GM19455 (cell line): ENCODE measurements at regions not wholly inside any gene's neighbourhood (a gene's known extent, or its start where the extent isn't known, plus 50 kb on each side); places are given as distances from the start of the nearest gene placed in this dataset.

Experiments
- ATAC-seq: cut with Tn5 transposase; IDR thresholded peaks from one replicate; pipeline ENCODE4 v1.9.1; 2021; ENCODE audit not compliant: unreplicated experiment

DNA sequence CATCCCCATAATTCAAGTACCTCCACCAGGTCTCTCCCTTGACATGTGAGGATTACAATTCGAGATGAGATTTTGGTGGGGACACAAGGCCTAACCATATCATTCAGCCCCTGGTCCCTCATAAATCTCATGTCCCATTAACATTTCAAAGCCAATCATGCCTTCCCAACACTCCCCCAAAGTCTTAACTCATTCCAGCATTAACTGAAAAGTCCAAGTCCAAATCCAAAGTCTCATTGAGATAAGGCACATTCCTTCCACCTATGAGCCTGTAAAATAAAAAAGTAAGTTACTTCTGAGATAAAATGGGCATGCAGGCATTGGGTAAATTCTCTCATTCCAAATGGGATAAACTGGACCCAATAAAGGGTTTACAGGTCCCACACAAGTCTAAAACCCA lies 849.7 kb downstream of the BCL11A start:
- ATAC-seq, result no peak

DNA sequence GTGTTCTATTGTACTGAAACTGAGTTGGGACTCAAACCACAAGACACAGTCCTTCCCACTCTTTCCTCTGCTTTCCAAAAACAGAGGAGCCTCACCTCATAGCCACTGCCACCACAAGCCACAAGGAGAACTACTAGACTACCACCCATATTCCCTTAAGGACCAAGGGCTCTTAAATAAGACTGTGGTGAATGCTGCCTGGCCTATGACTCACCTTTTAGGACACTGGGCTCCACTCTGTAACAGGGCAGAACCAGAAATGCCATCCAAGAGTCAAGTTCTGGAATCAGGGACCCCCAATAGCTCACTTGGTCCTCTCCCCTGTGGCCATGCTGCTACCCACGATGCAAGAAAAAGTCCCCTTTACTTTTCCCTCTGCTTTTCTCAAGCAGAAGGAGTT lies 851.4 kb downstream of the BCL11A start:
- no peak for ATAC-seq

DNA sequence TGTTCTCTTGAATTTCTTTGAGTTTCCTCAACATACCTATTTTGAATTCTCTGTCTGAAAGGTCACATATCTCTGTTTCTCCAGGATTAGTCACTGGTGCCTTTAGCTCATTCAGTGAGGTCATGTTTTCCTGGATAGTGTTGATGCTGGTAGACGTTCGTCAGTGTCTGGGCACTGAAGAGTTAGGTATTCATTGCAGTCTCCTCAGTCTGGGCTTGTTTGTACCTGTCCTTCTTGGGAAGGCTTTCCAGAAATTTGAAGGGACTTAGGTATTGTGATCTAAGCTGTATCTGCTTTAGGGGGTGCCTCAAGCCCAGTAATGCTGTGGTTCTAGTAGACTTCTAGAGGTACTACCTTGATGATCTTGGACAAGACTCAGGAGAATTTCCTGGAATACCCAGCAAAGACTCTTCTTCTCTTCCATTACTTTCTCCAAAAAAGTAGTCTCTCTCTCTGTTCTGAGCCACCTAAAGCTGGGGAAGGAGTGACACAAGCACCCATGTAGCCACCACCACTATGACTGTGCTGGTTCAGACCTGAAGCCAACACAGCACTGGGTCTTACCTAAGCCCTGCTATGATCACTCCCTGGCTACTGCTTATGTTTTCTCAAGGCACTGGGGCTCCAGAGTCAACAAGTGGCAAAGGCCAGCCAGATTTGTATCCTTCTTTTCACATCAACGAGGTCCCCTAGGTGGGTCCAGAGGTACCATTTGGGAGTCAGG lies 852.0 kb downstream of the BCL11A start:
- ATAC-seq, result no peak

DNA sequence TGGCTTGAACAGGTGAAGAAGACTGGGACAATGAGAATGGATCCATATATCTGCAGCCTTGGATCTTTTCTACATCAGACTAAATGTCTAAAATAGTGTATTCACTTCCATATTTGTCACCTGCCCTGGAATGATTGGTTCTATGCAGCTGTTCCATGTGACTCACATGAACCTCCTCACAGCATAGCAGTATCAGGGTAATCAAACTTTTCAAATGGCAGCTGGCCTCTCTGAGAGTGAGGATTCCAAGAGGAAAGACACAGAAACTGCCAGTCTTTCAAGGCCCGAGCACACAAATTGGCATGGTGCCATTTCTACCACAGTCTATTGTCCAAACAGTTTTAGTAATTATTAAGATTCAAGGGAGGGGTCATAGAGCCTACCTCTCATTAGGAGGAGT lies 859.3 kb downstream of the BCL11A start:
- ATAC-seq, result no peak

DNA sequence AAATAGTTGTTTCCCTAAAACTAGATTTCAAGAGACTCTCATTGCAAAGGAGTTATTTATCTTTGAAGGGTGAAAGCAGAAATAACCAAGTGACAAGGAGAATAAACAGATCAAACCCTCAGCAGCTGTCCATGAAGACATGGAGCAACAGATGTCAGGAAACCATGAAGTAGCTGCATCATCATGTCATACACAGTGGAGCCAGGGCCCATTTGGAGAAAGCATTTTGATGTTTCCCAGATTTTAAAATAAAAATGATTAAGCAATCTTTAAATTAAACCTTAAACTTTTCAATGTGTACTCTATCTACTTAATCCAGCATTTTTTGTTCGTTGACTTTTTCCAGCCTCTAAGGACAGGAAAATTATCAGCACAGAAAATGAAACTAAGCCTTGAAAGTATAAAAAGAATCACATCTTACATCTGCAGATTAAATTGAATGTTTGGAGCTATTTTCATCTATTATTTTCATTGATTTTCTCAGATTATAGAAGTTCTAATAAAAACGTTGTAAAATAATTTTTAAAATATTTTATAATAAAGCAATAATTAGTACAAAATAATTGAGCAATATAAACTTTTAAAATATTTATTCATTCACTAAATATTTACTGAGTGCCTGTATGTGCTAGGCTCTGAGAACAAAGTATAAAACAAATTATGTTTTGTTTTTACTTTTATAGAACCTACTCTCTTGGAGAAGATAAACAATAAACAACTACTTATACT lies 860.1 kb downstream of the BCL11A start:
- ATAC-seq, result no peak

DNA sequence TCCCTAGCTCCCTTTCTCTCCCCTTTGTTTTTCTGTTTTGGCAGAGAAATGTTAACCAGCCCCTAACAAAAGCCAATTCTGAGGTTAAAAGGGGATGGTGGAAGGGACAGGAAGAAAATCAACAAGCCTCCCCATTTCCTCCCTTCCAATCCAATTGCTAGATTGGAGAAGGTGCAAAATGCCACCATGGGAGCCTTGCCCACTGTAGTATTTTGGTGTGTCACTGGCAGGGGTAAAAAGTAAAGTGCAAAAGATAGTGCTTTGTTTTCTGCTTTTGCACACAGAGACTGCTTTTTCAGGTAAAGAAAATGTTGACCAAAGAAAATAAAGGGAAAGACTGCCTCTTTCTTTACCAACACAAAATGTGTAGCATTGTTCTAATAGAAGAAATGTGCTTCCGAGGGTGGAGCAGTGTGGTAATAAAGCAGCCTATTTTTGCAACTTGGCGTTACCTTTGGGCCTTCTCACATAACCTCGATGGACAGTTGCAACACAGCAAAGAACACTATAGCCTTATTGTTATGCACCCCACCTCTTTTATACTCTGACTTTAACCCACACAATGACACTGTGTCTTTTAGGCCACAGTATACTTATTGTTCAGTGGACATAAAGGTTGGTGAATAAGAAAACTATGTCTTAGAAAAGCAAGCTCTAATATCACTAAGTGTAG lies 861.8 kb downstream of the BCL11A start:
- ATAC-seq, result no peak

DNA sequence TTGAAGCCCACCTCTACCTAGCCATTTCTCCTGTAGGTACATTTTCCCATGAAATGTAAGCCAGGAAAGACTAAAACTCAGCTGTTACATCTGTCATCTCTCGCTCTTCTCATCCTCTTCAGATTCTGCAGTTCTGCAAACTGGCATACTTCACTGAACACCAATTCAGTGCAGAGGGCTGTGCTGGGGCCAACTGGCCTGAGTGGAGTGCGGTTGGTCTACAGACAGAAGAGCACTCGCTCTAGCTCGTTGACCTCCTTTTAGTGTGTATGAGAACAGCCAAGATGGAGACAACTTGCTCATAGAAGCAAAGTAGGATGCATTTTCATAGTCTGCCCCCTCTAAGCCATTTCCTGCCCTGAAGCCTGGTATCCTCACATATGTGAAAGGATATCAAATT lies 862.6 kb downstream of the BCL11A start:
- ATAC-seq, result no peak

DNA sequence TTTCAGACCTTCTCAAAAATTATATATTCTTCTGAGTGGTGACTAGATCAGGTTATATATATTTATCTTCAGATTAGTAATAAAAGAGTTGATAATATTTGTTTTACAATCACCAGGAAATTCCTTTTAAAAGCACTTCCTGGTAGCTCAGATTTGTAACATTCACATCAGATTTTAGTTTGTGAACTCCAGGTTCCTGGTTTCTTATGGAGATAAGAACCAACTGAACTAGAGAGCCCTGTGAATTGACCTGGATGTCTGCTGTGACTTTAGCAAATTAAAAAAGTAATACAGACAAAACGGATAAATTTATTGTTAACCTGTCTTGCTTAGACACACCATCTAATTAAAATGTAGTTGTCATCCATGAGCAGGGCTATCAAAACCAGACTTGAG lies 868.7 kb downstream of the BCL11A start:
- ATAC-seq, result no peak

DNA sequence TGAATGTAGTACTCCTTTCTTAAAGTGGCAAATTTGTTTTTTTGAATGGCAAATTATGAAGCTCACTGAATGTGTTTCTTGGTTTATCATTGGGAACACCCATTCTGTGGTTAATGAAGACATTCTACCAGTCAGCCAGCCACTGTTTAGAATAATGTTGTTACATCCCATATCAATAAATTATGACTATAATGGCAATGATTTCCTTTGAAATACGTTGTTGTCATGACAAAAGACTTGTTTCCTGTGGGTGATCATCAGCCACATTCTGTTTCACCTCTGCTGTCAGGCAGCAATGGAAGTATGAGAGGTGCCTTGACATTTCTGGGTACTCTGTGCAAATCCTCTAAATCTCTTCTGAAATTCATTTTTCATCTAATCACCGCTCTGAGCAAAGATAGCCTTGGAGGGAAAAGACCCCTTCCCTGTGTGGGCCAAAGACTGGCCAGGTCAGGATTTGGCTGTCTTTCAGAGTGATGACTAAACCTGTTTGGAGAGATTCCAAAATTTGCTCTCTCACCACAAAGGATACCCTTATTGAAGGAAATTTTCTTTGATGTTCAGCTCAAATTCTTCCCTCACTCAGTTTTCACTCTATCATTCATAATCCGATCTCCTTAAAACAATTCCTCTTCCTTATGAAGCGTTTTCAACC lies 869.2 kb downstream of the BCL11A start:
- ATAC-seq, result no peak

DNA sequence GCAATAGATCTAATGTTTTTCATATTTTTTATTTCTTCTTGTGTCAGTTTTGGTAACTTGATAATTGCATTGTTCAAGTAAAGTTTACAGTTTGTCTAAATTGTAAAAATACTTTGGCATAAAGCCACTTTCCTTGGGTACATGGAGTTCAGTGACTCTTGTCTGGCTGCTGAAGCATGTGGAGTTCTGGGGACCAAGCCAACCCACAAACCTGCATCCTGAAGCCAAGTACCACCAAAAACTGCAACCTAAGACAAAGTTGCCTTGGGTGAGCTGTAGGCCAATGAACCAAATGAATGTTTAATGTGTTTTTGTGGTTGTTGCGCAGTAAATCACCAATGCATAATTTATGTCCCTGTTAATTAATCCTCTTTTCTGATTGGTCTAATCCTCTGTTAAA lies 872.6 kb downstream of the BCL11A start:
- no peak for ATAC-seq

DNA sequence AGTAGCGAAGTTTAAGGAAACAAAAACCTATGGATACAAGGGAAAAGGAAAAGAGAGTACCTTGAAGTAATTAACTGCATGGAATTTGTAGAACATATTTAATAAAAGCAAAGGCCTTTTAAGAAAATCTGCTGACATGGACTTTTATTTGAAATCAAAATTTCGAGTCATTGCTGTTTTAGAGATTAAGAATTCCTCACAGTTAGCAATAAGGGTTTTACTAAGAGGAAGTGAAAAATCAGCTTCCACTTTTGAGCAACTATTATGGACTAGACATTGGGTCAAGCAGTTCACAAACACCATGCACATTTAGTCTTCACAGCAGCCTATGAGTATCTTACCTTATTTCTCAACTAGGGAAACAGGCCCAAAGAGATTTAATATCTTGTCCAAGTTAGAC lies 876.3 kb downstream of the BCL11A start:
- ATAC-seq, result no peak

DNA sequence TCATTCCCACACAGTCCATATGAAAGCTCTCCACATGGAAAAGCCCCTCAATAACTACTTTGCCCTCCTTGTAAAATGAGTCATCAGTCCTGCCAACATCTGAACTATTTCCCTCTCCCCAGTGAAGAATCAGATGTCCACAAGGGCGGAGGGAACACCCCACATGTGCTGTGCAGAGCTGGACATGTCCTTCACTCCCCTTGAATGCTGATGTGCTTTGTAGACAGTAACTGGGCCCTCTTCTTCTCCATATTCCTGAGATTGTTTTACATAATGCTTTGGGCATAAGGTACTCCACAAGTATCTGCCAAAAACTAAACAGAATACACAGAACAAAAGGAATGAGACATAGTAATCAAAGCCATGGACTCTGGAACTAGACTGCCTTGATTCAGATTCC lies 879.4 kb downstream of the BCL11A start:
- ATAC-seq, result no peak

DNA sequence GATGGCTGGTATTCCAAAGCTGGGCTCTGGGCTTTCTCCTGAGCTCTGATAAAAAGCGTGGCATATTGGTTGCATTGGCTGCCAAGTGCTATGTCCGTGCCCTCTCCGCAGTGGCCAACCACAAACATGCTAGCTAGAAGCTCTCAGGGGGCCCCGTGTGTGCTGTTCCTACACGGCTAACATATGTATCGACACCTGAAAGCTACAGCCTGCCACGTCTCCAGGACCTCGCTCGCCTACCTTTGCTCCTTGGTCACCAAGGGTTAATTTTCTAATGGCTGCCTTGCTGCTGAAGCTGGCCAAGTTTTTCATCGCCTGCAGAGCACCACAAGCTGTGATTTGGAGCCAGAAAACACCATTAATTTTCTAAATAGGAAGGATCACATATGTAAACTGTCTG lies 888.4 kb downstream of the BCL11A start:
- ATAC-seq, result no peak

DNA sequence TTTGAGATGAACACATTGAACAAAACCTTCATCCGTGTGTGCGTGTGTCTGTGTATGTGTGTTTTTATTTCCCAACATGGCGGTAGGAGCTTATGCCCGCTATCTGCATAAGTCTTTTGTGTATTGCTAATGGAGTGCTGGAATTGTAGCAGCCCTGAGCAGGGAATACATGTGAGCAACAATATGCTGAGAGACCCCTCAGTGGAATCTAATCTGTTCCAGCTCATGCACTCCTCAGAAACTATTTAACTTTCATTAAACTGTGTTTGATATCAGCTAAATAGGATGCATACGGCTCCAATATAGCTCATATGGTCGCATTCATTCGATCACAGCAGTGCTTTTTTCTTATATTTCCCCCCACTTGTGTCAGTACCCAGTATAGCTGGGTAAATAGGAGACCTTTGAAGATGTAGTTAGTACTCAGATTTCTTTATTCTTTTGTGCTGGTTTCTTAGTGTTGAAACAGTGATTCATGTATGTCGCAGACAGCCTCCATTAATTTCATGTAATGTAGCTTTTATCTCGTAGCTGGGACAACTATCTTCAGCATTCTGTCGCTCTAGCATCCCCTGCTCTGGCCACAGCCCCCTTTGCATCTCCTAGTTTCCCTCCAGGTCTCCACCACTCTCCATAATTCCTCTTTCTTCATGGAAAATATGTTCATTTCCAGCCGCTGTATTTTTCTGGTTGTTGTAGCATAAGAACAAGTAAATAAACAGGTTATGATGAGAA lies 891.2 kb downstream of the BCL11A start:
- no peak for ATAC-seq

DNA sequence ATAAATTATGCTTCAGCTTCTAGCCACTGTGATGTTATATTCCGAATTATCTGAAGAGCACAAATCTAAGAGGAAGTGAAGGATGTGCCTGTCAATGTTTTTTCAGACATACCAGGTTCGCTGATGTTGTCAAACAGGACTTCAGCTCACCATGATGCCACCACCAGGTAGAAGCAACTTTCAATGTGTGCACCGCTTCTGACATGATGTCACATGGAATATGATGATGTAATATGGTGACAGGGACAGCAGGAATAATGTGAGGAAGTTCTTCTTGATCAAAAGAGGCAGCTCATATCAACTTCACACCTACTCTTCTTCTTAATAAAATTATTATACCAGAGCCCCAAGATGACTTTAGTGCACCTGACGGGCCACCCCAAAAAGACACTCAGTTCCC lies 893.2 kb downstream of the BCL11A start:
- ATAC-seq, result no peak

DNA sequence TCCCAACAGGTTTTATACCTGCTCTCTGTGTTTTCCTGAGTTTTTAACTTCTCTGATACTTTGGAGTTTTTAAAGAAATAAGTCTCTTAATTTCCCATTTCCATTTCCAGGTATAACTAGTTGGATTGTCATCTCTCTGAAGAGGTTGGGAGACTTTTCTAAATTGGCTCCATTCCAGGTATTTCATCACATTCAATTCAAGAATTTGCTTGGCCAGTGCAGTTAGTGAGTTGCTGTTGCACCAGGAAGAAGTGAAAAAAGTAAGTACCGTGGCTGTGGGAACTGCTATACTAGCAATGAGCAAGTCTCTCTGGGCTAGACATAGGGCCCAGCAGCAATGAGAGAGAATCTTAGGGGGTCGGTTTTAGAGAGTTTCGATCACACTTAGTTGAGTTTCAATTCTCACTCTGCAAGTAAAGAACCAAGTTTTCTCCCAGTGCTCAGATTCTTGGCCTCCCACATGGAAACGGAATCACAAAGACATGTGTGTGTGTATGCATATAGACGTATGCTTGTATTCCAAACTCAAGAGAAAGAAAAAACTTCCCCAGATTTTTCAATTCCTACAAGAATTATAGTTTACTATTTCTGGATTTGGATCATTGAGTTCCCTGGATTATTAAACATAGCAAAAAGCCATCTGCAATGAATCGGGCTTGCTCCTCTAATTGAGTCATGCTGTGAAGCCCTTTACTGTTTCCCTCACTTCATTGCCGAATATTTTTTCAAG lies 894.4 kb downstream of the BCL11A start:
- no peak for ATAC-seq

DNA sequence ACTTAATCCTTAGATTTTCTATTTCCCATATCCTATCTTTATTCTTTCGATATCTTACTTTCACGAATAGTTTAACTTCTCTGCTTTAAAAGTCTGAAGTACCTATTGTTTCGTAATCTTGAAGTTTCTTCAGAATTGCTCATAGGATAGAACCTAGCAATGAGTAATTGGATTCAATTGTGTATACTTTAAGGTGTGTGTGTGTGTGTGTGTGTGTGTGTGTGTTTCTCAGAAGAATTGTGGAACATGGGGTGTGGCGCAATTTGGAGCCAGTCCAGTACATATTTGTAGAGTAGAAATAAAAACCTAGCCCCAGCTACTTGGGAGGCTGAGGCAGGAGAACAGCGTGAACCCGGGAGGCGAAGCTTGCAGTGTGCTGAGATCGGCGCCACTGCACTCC lies 897.6 kb downstream of the BCL11A start:
- no peak for ATAC-seq

DNA sequence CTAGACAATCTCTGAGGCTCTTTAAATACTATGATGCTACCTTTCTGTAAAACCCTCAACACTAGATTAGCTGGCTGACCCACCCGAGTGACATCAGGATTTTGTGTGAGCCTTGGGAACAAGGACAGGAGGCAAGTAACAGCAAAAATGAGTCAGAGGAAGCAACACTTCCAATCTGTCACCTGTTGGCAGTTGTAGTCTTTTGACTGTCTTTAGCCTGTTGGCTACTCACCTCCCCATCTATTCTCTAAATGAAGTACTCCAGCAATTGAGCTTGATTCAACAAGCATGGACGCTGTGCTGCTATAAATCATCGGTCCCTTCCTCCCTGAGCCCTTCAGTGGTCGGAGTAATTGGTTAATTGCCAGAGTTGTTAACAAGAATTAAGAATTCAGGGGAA lies 898.7 kb downstream of the BCL11A start:
- ATAC-seq, result no peak

DNA sequence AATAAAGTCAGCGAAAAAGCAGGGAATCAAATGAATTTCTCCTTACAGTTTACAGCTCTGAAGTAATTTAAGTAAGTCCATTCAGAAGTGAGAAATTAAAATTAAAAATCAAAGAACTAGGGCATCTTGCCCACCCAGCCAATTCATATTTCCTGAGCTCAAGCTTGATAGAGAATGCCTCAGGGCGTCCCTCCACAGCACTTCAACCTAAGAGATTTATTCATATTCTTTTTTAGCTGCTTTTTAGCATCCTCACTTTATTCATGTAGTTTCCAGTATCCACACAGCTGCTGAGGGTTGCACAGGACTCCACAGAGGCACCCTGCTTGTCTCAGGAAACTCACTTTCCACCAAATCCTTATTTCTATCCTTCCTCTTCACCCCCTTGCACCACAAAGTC lies 900.3 kb downstream of the BCL11A start:
- no peak for ATAC-seq

DNA sequence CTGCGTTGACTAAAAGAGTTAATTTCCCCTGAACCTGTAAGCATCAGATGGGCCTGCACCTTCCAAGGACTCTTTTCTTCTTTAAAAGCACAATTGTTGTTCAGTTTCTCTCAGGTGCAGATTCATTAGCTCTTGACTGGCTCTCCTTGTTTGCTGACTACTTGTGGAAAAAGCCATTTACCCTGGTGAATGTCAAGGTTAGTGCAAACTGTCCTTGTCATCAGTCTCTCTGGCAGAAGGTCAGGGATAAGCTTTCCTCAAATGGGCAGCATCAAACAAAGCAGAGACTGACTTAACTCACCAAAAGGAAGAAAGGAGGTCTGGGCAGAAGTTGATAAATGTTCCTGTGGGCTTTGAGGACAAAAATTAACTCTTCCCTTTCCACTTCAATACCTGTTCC lies 922.7 kb downstream of the BCL11A start:
- ATAC-seq, result no peak
